GM20431 (cell line): ENCODE measurements at regions not wholly inside any gene's neighbourhood (a gene's known extent, or its start where the extent isn't known, plus 50 kb on each side); places are given as distances from the start of the nearest gene placed in this dataset.

Source experiments
- in situ Hi-C: fragments of 300-500 bp; cut with MseI, MboI; formaldehyde crosslinking; loops from one replicate; pipeline ENCODE4 v1.15.0; 2020; ENCODE audit warnings: low sequenced_read_pairs; ENCODE audit not compliant: unreplicated experiment

DNA sequence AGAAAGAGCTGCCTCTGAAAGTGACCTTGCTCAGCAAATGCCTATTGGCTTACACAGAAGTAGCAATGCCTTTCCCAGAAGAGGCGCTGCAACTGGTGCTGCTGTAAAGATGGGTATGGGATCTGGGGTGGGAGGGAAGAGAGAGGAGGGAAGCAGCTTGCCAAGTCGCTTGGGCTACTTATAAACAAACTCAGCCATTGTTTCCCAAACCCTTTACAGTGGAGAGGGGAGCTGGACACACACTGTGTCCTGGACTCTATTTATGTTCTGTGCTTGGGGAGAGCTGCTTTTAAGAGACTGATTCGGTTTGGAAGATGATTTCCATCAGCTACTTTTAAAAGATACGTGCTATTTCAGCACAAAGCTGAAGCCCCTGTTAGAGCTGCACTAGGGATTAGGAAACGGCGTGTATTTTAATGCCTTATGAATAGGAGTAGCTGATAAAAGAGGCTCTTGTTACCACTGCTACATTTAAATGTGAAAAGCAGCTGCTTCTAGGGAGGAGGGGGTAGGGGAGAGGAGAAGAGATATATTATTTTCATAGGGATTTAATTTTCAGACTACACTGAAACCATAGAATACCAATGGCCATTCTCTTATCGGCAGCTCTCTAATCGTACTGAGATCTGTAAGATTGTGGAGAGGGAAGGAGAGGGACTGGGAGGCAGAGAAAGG is 440.6 kb downstream of the MCTP2 start:
- in situ Hi-C loops, result no loop called here

DNA sequence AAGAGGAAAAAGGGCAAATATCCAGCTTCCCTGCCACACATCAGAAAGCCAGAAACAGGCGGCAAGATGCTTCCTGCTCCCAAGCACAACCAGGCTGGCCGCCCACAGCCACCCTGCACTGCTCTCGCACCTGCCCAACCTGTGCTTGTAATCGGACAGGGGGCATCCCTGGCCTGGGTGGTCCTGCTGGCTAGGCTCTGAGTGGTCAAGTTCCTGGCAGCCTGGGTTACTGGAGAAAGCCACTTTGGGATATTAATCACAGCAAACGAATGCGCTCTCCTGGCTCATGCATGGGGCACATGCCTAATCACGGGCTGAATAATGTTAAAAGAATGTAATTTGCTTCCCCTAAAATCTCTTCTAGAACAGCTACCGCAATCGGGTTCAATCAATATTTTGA is 442.4 kb downstream of the MCTP2 start:
- in situ Hi-C loops, result no loop called here

DNA sequence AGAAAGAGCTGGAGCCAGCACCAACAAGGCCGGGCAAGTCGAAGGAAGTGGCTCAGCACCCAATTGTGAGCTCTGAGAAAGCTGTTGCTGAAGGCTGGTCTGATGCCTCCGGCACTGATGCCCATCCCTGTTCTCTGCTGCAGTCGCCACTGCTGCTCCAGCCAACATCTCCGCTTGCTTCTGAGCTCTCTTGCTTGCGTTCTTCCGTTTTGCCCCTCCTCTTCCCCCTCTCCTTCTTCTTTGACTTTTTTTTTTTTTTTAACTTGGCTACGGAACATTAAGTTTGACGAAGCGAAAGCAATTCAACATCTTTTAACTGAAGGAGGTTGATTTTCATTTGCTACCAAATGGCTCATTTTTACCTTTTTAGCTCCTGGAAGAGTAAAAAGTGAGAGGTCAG is 442.9 kb downstream of the MCTP2 start:
- in situ Hi-C loops, result no loop called here

DNA sequence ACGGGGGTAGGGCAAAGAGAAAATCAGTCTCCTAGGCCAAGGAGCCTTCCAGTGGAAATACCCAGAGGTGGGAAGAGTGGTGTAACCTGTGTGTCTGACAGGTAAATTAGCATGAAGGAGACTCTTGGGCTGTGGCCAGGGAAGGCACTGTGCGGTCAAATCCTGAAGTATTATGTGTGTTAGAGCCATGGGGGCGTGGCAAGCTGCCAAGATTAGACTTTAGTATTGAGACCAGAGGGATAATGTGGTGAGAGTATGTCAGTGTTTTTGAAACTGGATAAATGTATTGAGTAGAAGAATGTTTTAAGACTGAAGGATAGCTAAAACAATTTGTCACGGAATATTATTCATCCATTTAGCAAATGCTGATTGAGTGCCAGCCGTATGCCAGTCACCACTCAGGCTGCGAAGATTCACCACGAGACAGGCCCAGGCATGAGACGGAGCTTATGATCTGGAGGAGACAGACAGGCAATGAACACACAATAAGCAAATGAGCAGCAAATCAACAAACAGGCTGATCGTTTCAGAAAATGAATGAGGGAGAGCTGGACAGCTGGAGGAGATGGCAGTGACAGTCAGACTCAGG is 445.9 kb downstream of the MCTP2 start:
- in situ Hi-C loops, result no loop called here

DNA sequence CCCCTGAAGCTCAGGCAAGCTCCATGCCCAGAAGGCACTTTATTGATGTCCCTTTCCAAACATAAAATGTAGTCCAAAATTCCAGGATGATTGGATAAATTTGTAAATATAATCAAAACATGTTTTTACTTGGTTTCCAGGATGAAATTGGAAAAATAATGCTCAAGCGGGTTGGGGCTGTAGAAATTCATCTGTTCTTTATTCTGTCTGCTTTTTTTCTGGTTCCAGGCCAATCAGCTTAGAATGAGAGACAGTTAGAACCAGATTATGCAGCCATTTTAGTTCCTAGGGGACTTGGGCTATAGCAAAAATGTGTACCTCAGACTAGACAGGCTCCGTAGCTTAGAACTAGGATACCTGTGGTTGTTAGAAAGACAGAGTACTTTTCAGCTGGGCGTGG is 450.8 kb downstream of the MCTP2 start:
- in situ Hi-C loops, result no loop called here

DNA sequence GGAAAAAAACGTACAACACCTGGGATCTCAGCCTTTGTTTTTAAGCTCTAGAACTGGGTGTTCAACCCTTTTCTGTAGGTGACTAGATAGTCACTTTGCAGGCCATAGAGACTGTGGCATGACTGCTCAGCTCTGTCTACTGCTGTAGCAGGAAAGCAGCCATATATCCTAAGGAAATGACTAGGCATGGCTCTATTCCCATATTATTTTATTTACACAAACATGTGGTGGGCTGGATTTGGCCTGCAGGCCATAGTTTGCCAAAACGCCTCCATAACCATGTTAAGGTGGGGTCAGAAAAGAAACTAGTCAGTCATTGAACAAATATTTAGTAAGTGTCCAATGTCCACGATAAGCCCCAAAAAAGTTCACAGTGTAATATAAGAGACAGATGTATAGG is 452.5 kb downstream of the MCTP2 start:
- in situ Hi-C loops, result no loop called here

DNA sequence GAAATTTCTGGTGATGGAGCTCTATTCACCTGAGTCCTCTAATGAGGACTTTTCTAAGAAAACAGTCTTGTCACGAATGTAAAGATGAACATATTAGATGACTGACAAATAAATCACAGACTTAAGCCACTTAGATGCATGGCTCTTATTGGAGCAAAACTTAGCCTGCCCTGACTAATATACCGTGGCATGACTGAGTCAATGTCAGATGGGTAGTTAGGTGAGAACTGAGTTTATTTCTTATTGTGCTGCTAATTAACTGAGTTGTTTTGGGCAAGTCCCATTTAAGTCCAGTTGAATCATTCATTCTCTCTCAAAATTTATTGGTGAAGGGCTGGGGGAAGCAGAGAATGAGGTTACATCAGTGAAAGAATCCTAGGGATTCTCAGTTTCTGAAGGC is 459.8 kb downstream of the MCTP2 start:
- in situ Hi-C loops, result no loop called here

DNA sequence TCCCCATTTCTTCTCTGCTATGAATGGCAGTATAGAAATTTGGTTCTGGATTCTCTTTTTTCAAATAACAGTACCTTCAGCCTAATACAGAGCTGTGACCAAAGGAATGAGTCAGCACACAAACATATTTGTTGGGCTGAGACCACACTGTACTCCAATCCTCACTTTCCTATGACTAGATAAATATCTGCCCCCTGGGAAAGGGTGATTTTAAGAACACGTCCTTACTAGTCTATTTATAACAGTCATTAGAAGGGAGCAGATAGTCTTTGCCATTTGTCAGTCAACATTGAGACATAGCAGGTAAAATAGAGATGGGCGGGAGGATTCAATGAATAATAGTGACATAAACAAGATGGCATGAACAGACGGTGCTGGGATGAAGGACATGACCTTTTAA is 461.3 kb downstream of the MCTP2 start:
- in situ Hi-C loops, result no loop called here

DNA sequence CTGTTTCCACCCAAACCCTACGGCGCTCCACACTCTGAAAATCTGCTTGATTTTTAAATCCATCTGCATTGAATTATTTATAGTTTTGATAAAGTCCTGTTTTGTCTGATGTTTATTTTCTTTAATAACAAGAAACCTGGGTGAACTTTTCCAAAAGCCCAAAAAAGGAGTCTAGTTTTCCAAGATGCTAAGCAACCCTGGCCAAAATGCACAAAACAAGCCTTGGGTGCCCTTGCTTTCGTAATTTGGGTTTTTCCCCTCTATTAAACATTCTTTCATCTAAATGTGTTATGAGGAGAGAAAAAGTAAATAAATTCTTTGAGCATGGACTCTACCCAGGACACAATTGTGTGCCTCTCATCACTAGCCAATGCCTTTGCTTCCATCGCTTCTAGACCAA is 468.9 kb downstream of the MCTP2 start:
- in situ Hi-C loops, result no loop called here

DNA sequence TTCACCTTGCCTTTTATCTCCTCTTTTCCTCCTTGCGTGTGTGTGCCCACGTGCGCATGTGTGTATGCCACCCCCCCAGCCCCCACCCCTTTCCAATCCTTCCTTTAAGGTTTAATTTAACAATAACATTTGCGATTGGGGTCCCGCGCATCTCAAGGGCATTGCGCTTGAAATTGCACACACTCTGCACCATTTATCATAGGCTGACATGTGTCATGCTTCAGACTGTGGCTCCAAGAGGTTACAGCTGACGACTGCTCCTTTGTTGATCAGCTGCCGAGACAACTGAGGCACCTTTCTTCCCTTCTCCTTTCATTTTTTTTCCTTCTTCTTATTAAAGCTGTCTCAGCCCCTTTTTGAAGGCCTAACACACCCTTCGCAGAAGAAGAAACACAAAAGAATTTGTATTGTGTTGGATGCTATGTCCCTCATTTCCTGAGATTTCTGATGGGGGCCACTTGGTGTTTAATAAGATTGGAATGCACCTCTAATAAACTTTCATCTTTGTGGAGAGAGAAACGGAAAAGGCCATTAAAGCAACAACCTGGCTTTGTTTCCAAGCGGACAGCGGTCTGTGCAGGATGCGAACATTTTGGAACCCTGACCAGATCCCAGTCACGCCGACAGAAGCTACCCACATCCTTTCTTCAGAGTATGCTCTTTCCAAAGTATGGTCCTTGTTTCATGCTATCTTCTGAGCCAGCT is 470.1 kb downstream of the MCTP2 start:
- in situ Hi-C loops, result no loop called here

DNA sequence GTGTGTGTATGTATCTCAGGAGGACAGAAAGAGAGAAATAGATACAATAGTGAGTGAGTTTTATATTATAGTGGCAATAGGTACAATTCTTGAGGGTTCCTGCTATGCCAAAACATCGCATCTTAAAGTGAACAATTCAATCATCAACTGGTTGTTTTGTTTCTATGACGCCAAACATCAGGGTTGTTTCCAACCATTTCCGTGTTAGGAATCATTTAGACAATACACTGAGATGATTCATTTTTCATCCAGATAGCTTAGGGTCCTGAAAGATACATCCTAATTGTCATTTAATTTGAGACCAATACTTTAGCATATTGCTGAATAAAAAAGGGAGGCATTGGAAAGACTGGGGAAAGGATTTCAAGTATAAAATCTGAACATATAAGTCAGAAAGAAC is 472.2 kb downstream of the MCTP2 start:
- in situ Hi-C loops, result no loop called here

DNA sequence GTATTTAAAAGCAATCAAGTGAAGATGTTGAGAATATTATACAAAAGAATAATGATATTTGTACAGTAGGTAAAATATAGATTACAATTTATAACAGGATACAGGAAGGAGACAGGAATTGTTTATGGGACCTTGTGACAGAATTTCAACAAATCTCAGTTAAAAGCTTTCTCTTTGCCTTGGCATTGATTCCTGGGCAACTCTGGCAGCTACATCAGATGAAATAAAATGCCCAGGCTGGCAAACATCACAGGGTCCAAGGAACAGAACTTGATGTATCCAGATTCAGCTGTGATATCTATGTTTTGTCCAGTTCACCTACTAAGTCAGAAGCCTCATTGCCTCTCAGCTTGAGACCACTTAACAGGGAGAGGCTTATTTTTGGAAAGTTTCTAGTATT is 473.1 kb downstream of the MCTP2 start:
- in situ Hi-C loops, result no loop called here

DNA sequence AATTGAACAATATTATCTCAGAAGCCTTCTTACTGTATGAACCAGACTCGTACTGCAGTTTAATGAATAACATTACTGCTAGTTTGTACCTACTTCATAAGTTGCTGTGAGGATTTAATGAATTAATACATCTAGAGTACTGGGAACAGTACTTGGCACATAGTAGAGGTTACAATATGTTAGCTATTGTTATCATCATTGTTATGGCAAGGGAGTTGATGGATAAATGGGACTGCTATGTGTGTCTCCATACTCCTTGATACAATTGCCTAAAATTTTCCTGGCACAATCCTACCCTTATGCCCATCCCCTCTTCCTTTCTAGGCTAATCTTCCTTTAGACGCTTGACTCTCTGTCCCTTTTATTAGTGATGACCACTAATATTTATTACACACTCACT is 473.6 kb downstream of the MCTP2 start:
- in situ Hi-C loops, result no loop called here

DNA sequence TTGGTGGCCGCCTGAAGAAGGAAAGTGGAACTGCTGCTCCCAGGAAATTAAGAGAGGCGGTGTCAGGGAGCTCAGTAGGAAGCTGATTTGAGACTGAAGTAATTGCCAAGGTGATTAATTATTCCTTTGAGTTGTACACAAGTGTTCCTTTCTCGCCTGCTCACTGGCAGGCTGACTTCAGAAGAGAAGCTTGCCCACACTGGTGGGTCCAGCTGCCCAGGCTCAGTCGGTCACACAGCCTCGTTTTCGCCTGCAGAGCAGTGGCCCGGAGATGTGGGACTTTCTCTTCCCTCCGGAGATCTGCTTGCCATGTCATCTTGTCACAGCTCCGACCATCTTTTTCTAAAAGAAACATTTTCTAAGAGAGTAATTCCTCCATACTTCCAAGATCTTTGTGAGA is 478.0 kb downstream of the MCTP2 start:
- in situ Hi-C loops, result no loop called here

DNA sequence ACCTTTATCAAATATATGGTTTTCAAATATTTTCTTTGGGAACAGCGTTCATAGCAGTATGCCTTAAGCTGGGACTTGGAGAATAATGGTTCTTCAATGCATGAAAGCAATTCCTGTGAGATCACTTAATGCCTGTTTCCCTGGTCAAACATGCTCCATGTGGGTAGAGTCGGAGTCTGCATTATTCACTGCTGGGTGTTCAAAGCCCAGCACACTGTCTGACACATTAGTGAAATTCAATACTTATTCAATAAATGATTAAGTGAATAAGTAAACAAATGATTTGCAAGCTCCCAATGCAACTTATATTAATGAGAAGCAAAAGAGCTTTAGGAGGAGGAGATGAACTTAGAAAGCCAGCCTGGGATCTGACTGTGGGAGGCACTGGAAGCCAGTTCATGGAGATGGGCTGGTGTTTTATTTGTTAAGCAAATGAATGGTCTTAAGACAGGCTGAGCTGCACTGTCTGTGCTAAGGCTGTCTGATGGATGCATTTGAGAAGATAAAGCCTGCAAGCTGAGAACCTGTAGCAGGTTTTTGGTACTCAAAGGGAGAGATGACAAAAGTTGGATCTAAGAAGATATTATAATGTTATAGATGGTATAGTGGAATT is 490.8 kb downstream of the MCTP2 start:
- in situ Hi-C loops, result no loop called here

DNA sequence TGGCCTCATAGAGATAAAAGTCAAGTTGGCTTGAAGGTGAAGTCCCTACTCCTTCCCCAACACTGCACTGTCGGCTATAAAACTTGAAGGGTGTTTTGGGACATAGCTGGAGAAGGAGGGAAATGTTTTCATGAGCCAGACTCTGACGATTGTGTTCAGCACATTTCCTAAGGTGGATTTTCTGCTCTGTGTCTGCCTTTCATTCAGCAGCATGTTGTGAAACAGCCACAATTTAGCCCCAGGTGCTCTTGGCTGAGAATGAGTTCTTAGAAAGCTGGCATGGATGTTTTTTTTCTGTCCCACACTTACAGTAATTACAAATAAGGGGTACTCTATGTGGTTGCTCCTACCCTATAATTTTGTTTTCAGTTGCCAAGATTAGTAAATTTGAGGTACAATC is 492.4 kb downstream of the MCTP2 start:
- in situ Hi-C loops, result no loop called here

DNA sequence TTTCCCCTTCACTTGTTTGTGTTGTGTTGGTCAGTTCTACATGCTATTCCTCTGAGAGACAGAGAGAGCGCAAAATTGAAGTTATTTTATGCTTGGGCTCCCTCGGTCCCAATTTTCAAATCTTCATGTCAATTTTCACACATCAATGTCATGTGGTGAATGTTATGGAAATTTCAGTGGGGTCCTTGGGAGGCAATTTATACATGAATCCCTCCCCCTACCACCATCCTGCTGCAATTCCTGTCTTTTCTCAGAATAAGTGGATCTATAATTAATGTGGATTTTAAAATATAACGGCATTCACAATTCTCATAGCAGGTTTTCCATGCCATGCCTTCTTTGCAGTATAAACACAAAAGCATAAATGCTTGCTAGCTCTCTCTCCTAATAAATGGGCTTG is 499.9 kb downstream of the MCTP2 start:
- in situ Hi-C loops, result no loop called here

DNA sequence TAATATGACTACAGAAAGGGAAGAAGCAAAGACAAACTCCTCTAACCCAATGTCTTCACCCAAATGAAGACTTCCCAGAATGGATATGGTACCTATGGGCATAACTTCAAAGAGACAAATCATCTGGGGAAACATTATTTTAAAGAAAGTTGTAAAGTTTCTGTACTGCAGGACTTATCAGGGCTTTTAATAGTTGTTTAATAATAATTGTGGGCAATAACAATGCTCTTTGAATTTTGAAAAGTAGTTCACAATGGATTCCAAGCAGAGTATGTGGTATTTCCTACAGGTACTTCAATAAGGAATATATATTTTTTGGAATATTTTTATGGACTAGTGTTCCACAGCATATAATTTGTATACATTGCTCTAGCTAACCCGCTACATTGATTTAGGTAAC is 503.1 kb downstream of the MCTP2 start:
- in situ Hi-C loops, result no loop called here

DNA sequence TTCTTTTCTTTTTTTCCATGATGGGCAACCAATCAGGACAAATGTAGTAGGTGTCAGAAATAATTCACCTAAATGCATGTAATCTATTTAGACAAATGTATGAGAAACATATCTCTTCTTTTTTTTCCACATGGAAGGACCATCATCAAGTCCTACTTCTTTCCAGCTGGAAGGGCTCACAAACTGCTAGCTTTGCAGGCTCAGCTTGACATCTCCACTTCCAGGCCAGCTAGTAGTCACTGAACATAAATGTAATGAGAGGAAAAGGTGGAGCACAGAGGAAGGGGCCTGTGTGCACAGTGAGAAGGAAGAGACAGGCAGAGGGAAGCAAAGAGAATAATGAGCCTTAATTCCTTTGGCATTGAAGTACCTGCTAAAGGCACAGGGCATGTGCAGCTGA is 504.9 kb downstream of the MCTP2 start:
- in situ Hi-C loops, result no loop called here

DNA sequence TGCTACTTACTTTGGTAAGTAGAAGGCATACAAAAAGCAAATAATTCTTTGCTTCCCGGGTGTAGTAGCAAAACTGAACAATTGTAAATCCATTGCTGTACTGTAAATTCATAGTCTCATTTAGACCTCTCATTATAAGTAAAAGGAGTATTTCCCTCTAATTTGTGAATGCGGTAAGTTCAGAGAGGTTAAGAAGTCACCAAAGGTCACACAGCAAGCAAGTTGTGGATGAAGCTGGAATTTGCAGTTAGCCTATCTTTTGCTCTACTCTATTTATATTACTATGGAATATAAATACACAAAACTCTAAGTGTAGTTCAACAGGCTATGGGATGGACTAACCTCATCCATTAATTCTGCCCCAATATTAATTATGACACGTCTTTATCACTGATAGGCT is 508.3 kb downstream of the MCTP2 start:
- in situ Hi-C loops, result no loop called here

DNA sequence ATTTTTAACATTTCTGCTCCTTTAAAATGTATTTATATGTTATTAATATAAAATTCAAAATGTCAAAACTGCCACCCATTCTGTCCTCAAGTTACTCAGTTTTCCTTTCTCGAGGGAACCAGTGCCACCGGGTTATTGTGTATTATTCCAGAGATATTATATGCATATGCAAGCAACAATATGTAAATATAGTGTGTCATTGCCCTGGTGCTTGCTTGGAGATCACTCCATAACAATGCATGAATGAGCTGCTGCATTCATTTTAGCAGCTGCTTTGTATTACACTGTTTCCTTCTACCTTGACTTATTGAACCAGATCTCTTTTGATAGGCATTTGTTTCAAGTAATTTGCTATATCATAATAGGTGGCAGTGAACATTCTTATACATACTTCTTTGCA is 509.1 kb downstream of the MCTP2 start:
- in situ Hi-C loops, result no loop called here
